Limb (tissue), 2 donors: ENCODE measurements at regions not wholly inside any gene's neighbourhood (a gene's known extent, or its start where the extent isn't known, plus 50 kb on each side); places are given as distances from the start of the nearest gene placed in this dataset.

Experiments used
- DNase-seq, 2 donors: peaks; one replicate each; pipeline ENCODE4 v3.0.0-alpha.2; 2016; ENCODE audit errors: extremely low spot score in 2 of 2

DNA sequence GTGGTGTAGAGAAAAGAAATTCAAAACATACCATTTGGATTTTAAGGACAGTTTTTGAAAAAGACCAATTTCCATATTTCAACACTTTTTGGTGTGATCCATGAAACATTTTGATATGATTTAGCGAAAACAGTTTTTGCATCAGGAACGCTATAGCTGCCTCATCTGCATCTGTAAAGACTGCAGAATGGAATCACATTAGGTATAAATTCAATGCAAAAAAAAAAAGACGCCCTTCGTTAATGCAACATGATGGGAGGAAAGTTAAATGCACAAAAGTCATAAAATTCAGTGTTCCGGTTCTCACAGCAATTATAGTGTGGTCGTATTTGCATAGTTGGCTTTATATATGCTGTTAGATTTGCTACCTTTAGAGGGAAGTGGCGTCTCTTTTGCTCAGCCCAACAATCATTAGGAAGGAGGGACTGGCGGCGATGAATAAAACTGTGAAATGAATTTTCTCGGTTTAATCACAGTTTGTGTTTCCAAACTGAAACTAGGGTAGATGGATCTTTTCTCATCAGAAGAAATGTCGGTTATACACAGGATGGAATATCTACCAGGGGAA, 215.7 kb downstream of the TEX29 start:
- no peak for DNase-seq

DNA sequence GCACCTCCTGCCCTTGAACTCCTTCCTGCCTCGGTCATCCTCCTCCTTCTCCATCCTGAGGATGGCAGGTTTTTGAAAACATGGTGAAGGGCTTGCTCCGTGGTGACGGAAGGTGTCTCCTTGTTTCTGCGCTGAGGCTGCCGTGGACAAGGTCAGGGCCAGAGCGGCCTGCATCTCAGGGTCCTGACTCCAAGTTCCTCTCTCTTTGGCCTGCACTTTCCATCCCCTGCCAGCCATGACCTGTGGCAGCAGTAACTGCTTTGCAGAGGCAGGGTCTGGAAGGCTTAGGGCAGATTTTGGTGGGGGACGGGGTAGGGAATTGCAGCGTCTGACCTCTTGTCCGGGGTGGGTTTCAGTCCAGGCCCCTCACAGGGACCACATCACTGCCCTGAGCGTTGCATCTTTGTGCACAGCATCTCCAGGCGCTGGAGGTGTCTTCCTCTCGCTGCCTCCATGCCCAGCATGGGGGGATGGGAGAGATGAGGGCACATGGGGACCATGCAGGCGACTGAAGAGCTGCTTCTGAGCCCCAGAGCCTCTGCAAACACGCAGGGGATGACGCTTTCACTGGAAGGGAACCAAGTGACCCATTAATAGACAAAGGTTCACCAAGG, 216.8 kb downstream of the TEX29 start:
- DNase-seq: no peak

DNA sequence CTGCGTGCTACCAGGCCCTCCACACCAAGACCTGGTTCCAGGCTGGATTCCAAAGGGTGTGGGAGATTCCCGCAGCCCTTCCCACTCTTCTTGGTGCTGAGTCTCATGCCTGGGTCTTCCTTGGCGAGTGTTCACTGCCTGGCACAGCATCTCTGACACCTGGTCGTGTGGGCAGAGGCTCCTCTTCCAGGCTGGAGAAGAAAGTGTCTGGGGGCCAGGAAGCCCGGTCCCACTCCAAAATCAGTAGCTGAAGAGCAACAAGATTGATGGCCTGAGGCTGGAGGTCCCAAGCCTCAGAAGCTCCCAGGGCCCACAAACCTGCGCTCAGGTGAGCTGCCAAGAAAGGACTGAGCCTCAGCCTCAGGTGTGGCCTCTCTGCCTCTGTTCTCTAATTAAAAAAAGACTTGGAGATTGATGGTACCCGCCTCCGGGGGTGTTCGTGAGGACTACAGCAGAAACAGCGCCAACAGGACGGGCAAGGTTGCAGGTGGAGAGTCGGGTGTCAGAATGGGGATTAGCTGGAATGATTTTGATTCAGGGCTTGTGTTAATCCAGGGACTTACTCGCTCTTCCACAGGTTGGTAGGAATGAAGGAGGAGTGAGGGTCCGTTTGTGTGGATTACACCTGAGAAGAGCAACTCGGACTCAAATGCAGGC, 217.5 kb downstream of the TEX29 start:
- no peak for DNase-seq

DNA sequence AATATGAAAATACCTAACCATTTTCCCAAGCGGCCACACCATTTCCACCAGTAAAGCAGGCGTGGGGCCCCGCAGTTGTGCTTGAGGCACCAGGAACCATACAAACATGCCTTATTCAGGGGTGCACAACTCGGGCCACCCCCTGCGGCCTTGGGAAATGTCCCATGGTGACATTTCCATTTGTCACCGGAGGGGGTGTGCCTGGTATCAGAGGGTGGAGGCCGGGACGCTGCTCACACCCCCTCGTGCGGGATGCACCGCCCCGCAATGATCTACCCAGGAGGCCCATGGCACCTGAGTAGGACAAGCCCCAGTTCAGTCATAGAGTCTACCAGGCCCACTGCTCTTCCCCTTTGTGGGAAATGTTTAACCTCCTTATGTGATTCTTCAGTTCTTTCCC, 218.8 kb downstream of the TEX29 start:
- no peak for DNase-seq

DNA sequence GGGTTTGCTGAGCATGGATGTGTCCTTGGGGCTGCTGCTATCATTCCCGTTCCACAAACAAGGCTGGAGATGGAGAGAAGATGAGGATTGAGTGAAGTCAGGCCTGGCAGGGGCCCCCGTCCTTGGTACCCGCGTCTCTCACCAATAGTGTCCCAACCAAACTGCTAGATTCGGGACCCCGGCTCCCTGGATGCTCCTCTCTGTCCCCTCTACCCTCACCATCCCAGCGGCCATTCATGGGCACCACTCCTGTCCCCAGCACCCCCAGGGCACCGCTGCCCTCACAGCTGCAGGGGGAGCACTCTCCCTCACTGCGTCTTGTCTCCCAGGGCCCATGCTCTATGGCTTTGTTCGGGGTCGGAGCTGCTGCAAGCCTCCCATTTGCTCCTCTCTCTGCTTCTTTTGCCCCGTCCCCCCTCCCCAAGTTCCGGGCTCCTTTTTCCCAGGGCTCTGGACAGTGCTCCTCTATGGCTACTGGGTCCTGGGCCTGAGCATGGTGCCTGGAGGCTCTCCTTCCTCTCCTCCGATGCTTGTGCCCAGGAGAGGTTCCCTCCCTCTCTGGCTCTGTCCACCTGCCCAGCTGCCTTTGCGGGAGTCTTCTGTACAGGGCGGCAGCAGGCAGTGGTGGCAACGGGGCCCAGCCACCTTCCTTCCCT, 219.5 kb downstream of the TEX29 start:
- no peak for DNase-seq

DNA sequence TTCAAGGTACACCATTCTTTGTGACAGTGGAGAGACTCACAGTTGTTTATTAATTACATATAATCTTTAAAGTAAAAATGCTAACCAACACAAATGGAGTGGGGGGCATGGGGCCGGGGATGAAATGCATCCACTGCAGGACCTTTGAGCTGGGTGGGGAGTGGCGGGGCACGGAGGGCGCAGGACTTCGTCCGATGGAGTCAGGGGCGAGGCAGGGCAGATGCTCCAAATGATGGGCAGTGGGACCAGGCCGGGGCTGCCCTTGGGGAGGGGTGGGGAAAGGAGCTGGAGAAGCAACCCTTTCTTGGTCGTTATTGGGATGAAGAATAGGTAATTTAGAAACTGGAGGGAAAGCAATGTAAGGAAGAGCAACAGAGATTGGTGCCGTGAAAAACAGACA, 220.0 kb downstream of the TEX29 start:
- no peak for DNase-seq

DNA sequence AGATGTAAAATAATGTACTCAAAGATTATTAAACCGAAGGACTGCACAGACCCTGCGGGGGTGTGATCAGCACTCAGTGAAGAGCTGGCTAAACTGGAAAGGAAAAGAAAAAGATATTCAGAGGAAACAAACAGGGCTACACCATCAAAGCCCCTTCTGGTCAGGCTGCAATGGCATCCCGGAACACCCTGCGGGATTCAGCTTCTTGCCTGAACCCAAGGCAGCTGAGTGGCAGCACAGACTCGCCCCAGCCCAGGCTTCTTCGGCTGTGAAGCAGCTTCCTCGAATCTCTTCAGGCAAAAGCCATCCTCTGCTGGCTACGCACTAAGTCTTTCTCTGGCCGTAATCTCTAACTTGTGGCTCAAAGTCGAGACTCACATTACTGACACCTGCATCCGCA, 220.9 kb downstream of the TEX29 start:
- no peak for DNase-seq

DNA sequence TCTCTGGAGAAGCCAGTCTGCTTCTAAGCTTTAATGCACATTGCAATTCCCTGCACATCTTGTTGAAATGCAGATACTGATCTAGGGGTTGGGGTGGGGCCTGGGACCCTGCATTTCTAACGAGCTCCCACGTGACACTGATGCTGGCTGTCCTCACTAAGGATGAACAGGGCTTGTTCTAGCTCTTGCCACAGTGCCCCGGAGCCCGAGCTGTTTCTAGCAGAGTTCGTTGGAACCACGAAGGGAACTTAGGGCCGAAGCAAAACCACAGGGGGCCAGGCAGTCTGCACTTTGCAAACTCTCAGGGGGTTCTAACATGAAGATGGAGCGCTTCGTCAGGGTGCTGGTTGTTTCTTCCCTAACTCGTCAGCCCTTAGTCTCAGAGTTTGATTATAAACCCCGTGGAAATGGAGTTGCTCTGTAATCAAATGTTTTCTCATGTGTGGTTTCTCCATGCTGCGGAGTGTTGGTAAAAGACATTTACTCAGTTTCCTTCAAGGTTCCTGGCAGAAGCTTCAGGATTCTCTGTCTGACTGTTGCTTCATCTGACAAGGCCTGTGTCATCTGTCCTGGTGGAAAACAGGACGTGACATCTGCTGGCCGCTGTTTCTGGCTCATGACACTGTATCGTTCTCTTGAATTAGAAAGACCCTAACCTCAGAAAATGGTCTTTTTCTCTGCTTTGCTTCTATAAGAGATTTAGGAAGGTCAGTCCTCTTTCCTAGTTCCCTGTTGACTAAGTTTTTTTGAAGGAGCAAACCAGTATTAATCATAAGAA, 221.5 kb downstream of the TEX29 start:
- DNase-seq: no peak

DNA sequence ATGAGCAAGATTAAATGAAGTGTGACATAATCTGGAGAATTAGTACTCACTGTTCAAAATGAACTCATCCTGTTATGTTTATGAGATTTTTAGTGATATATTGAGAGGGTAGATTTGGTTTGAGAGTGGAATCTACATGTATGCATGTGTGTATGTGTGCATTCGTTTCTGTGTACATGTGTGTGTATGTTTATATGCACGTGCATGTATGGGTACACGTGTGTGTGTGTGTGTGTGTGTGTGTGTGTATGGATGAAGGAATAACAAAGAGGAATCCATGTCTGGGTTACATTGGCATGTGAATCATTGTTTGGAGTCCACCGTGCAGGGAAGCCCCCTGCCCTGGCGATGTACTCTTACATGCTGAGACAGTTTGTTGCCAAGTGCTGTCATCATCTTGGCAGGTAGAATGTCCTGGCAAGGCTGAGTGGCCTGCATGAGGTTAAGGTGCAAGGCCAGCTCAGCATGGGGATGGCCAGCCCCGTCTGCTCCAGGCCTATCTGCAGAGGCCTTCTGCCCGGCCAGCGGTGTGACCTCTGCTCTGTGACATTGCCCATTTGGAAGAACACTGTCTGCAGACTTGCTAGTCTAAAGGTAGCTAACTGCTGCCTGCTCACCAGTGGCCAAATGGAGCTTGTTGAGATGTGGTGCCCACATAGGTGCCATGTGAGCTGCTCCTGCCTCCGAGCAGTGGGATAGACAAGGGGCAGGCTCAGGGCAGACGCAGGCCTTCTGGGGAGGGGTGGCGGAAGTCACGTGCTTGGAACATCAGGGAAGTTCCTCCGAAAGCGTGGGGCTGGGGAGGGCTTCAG, 222.3 kb downstream of the TEX29 start:
- DNase-seq: no peak

DNA sequence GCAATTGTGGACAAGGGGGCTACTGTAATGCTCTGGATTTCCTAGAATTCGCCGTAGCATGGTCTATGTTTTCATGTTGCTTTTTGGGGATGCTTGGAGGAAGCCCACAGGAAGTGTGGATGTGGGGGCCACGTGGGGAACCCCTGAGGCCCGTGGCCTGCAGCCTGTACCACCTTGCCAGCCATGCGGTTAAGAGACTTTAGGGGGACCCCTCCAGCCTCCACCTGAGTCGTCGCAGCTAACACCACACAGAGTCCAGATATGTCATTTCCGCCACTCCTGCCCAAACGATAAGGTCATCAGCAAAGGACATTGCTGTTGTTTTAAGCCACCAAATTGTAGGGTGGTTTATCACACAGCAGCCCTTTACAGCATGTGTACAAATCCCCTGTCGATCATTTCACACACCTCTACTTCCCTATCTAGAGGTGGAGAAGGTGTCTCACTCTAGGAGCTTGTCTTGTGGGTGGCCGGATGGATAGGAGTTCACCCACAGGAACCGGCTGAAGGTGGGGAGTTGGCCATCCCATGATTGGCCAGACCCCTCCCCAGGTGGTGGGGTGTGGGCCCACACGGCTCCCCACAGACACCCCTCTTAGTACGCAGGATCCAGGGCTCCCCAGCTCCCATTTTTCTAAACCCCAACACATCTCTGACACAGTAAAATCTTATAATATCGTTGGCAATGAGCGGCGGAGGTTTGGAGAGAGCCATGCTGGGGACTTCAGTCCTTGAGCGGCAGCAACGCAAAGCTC, 226.7 kb downstream of the TEX29 start:
- no peak for DNase-seq

DNA sequence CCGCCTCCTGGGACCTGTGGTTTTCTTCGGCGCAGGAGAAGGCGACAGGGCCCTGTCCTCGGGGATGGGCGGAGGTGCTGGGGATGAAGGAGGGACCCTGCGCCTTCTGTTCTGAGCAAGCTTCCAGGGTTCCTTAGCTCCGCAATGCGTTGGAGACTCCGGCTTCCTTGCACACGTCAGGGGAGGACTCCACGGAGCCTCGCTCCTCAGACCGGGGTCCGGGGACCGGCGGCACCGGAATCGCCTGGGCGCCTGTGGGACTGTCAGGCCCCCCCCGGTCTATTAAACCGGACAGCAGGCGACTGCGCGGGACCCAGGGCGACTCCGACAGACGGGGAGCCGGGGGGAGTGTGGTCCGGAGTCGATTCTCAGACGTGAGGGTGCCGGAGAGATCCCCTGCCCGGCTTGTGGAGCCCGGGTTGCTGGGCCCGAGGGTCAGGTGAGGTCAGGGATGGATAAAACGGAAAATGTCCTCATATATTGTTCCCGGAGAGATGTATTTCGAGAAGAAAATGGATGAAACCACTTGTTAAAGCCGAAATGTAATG, 227.4 kb downstream of the TEX29 start:
- no peak for DNase-seq

DNA sequence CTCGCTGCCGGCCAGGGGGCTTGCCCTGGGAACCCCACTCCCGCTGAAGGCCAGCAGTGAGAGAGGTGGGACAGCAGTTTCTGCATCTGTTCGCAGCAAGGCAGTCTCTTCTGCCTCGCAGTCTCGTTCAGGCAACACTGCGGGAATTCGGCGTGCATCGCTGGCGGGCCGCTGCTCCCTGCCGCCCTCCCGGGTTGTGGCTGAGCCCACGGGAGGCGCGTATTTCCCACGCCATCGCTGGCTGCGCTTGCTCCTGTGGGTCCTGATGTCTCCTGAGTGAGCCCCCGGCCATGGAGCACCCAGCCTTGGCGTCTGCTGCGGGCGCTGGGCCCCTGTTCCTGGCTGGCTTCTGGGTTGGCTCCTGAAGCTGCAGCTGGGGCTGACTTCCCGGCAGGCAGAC, 227.9 kb downstream of the TEX29 start:
- DNase-seq: no peak

DNA sequence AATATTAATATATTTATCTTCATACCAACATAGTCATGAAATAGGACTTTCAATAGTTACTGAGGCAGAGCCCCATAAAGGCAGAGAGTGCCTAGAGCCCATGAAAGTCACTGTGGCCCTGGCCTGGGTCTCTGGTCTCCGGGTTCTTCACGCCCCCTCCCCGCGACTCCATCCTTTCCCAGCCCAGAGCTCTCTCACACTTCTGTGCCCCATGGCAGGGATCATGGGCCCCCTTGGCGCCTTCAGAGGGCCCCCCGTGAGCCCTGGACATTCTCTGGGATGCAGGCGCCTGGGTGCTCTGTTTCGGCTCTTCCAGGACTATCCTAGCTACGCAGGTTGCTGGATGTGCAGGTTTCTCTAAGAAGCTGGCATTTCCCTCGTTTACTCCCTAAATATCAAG, 228.4 kb downstream of the TEX29 start:
- DNase-seq: no peak

DNA sequence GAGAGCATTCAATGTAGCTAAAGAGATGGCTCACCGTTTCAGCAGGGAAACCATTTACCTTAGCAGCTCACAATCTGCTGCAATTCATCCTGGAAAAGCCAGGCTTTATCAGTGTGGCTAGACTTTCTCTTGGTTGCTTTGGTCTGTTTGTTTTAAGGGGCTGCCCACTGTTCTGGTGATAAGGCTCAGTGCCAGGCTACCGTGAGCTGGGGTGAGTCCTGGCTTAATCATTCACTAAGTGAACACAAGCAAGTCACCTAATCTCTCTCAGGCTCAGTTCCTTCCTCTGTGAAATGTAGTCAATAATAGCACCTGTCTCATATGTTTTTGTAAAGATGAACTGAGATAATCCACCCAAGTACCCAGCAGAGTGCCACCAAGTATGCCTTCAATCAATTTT, 229.0 kb downstream of the TEX29 start:
- no peak for DNase-seq

DNA sequence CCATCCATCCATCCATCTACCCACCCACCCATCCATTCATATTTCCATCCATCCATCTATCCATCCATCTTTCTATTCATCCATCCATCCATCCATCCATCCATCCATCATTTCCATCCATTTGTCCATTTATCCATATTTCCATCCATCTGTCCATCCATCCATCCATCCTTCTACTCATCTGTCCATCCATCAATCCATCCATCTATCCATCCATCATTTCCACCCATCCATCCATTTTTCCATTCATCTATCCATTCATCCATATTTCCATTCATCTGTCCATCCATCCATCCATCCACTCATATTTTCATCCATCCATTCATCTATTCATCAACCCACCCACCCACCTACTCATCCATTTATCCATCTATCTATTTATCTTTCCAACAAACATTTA, 229.6 kb downstream of the TEX29 start:
- DNase-seq: no peak

DNA sequence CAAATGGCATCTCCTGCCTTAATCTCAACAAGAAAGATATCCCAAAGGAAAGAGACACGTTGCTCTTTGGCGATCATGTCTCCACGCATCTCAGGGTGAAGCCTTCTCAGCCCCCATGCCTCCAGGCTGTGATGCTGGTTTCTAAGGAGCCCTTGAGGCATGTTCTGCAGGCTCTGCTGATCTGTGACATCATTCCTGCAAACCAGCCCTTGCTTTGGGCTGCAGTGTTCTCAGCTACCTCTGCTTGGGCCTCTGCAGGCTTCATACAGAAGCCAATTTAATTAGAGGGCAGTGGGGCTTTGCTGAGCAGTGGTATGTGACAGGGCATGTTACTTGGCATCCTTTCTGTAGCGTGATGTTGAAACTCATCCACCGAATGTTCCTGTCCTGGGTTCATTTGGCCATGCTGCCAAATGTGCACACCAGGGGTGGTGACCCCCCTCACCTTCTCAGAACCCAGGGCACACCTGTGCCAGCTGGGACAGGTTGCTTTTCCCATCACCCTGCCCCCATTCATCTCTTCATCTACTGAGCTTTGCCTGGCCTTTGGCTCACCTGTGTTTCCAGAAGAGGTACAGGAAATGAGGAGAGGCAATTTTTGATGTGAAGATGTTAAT, 230.9 kb downstream of the TEX29 start:
- DNase-seq: no peak

DNA sequence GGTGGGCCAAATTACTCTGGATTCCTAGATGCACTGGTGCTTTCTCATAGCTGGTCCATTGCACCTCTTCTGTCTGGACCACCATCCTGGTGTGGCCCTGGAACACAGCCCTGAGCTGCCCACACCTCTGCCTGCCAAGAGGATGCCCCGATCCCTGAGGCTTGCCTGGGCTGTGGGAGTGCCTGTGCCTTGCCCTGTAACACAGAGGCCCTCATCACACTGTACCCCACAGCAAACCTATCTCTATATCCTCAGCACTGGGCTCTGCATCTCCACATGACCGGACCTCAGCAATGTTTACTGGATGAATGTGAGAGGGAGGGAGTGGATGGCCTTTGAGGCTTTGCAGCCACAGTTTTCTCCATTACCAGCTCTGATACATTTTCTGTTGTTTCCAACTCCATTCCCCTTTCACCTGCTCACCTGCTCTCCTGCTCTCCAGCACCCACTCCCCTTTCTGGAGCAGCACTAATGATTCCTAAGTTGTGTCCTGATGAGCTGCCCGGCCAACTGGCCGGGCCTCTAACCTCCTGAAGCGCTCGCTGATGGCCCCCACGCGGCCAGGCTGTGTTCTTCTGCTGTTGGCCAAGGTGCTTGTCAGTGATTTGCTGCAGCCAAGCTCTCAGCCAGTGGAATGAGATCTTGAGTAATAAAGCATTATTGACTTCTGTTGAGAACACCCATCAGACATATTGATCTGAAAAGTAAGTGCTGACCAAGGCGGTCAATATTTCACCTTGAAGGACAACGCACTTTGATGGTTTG, 232.6 kb downstream of the TEX29 start:
- DNase-seq: no peak

DNA sequence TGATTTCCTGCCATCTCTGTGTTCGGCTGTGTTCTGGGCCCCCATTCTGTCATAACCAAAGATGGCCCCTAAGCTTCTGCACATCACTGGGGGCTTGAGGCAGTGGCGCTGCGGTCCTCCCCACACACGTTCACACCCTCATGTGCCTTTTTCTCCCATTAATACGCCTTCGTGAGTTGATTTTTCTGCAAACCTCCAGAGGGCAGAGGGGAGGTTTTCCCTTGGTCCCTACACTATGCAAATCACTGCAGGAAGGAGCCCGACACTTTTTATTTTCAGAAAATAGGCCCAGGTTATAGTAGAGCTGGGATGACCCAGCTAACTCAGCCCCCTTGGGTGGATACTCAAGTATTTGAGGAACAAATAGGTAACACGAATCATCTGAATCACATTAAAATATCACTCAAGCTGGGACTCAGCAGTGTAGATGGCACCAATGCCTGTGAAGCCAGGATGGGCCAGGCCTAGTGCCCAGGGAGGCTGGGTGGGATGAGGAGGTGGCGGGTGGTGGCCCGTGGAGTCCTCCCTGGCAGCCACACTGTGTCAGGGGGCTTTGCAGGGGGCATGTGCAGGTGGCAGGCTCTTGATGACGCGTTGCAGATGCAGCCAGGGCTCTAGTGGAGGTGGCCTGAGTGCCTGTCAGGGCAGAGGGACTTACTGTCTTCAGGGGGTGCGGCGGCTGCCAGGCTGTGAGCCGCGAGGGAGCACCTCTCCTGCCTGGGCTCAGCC, 234.3 kb downstream of the TEX29 start:
- no peak for DNase-seq
